DND-41 (cell line): ENCODE measurements at regions not wholly inside any gene's neighbourhood (a gene's known extent, or its start where the extent isn't known, plus 50 kb on each side); places are given as distances from the start of the nearest gene placed in this dataset.

ENCODE experiments used
- CTCF ChIP-seq: IDR thresholded peaks from 2 replicates; pipeline ENCODE4 v1.5.1; 2012; ENCODE audit warnings: borderline replicate concordance, low read length, moderate library complexity, mild to moderate bottlenecking; ENCODE audit not compliant: poor library complexity, severe bottlenecking; ENCODE audit errors: extremely low read depth
- EZH2 ChIP-seq: IDR thresholded peaks from 3 replicates; pipeline ENCODE4 v1.6.1; 2012; ENCODE audit warnings: borderline replicate concordance, low read depth, mild to moderate bottlenecking, moderate library complexity, low read length, inconsistent platforms; ENCODE audit not compliant: severe bottlenecking

- TF ChIP-seq CTCF (no peak), EZH2 (no peak)
Observed at GRCh38 chr2:34306745-34307144, 707.6 kb upstream of the FAM98A start.
